Epithelial cell of esophagus (primary cell): ENCODE measurements at regions not wholly inside any gene's neighbourhood (a gene's known extent, or its start where the extent isn't known, plus 50 kb on each side); places are given as distances from the start of the nearest gene placed in this dataset.
"Not testable (repeated sequence)": the region's sequence is repeated elsewhere in the genome, so short reads cannot be mapped to it uniquely, and the experiment has no call there.

Experiments
- DNase-seq: peaks from one replicate; pipeline ENCODE4 v3.0.0; 2010; ENCODE audit warnings: low read depth
- H3K4me3 ChIP-seq: 2 replicates; pipeline ENCODE4 v1.5.1; 2011; ENCODE audit warnings: mild to moderate bottlenecking, low read length, control low read depth
- CTCF ChIP-seq: IDR thresholded peaks from 2 replicates; pipeline ENCODE4 v1.5.1; 2011; ENCODE audit warnings: low read depth, mild to moderate bottlenecking, low read length, control low read depth, inconsistent platforms; ENCODE audit not compliant: insufficient read depth; ENCODE audit errors: missing control alignments

GRCh38 chr7:32643194-32643593 lies 147.9 kb downstream of the AVL9 start:
- H3K4me3 ChIP-seq = no peak overlapping the region
- no peak for DNase-seq
- TF ChIP-seq CTCF = no peak

- no peak for TF ChIP-seq CTCF
- no peak overlapping the region for H3K4me3 ChIP-seq
- no peak for DNase-seq
Observed at GRCh38 chr7:32639122-32639521, 143.8 kb downstream of the AVL9 start.

GRCh38 chr7:32638479-32639121 lies 143.3 kb downstream of the AVL9 start:
- H3K4me3 ChIP-seq, DNase-seq: not testable (repeated sequence)
